Right lobe of liver (tissue), 6 donors: ENCODE measurements at regions not wholly inside any gene's neighbourhood (a gene's known extent, or its start where the extent isn't known, plus 50 kb on each side); places are given as distances from the start of the nearest gene placed in this dataset.

ENCODE experiments used
- ATAC-seq, 4 donors: fragments of 200-7000 bp; cut with Tn5 transposase; one replicate each; pipeline ENCODE4 v1.9.1; 2020; ENCODE audit warnings: mild to moderate bottlenecking in 4 of 4, moderate library complexity in 4 of 4
- DNase-seq, 3 donors: peaks; one replicate each; pipeline ENCODE4 v3.0.0-alpha.2; 2020
- H3K27ac ChIP-seq, 3 donors: fragments of 200-600 bp; one replicate each; pipeline ENCODE4 v1.8.0; 2022
- H3K27me3 ChIP-seq, 2 donors: fragments of 200-600 bp; one replicate each; pipeline ENCODE4 v1.8.0; 2022
- H3K36me3 ChIP-seq, 4 donors: fragments of 200-600 bp; sonication (generic) in 1 of 4; one replicate each; pipeline versions ENCODE4 v1.5.1 to v1.8.0; 2017 to 2022; ENCODE audit warnings: control low read depth in 1 of 4
- H3K4me1 ChIP-seq, 4 donors: fragments of 200-600 bp; sonication (generic) in 1 of 4; one replicate each; pipeline versions ENCODE4 v1.5.1 to v1.8.0; 2017 to 2022; ENCODE audit warnings: control low read depth in 1 of 4
- H3K4me3 ChIP-seq, 3 donors: fragments of 200-600 bp; one replicate each; pipeline ENCODE4 v1.8.0; 2022
- H3K9me3 ChIP-seq, 4 donors: fragments of 200-600 bp; sonication (generic) in 1 of 4; one replicate each; pipeline versions ENCODE4 v1.5.1 to v1.8.0; 2017 to 2022; ENCODE audit warnings: control low read depth in 1 of 4
- POLR2A ChIP-seq: fragments of 450-650 bp; IDR thresholded peaks from one replicate; pipeline ENCODE4 v1.6.1; 2017; ENCODE audit warnings: antibody characterized with exemption, mild to moderate bottlenecking
- WGBS: methylation state at CpG from one replicate; pipeline ENCODE4 v1.1.6; 2018; ENCODE audit warnings: low coverage, low lambda C conversion rate; ENCODE audit not compliant: insufficient coverage; ENCODE audit errors: missing lambda C conversion rate; 5-methylcytosine and 5-hydroxymethylcytosine counted together
- intact Hi-C, 2 donors: fragments of 100-400 bp; cut with DNase I; formaldehyde crosslinking; loops; one replicate each; pipeline versions ENCODE4 v1.11.2 to v1.14.1; 2022
- TF ChIP-seq, protein P1 (sequence below), 4 donors: fragments of 200-600 bp in 3 of 4; fragments of 450-650 bp in 1 of 4; IDR thresholded peaks; one replicate each; pipeline versions ENCODE4 v1.5.1 to v1.8.0; 2016 to 2022; ENCODE audit warnings: antibody characterized with exemption in 4 of 4, mild to moderate bottlenecking in 2 of 4
- donor health status: DM: no; HTN: yes; CAD: no.
- donor health status: DM: no; HTN: no; CAD: no.
- donor health status: DM: no; HTN: no; CAD: no.
- donor health status: DM: no; HTN: yes; CAD: no.
- donor health status: DM: no; HTN: yes; CAD: no.

GRCh38 chr15:96827981-96828380 is 497.5 kb downstream of the NR2F2 start:
- TF ChIP-seq, protein P1, sequence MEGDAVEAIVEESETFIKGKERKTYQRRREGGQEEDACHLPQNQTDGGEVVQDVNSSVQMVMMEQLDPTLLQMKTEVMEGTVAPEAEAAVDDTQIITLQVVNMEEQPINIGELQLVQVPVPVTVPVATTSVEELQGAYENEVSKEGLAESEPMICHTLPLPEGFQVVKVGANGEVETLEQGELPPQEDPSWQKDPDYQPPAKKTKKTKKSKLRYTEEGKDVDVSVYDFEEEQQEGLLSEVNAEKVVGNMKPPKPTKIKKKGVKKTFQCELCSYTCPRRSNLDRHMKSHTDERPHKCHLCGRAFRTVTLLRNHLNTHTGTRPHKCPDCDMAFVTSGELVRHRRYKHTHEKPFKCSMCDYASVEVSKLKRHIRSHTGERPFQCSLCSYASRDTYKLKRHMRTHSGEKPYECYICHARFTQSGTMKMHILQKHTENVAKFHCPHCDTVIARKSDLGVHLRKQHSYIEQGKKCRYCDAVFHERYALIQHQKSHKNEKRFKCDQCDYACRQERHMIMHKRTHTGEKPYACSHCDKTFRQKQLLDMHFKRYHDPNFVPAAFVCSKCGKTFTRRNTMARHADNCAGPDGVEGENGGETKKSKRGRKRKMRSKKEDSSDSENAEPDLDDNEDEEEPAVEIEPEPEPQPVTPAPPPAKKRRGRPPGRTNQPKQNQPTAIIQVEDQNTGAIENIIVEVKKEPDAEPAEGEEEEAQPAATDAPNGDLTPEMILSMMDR (IDR thresholded peaks at IDR 0.05), result no peak
- no peak for TF ChIP-seq POLR2A
- Histone ChIP-seq H3K27me3 (no peaks in the 10 kb centered on the region), H3K4me3 (no peak overlapping the region), H3K9me3 (no peaks in the 10 kb centered on the region), H3K36me3 (no peaks in the 10 kb centered on the region), H3K27ac (no peak overlapping the region), H3K4me1 (no peaks in the 10 kb centered on the region)
- DNase-seq (no peak), ATAC-seq (no peak)
- WGBS, result 55% methylated on average over 8 of the region's 8 CpGs
- intact Hi-C loops, result no loop called here

DNA sequence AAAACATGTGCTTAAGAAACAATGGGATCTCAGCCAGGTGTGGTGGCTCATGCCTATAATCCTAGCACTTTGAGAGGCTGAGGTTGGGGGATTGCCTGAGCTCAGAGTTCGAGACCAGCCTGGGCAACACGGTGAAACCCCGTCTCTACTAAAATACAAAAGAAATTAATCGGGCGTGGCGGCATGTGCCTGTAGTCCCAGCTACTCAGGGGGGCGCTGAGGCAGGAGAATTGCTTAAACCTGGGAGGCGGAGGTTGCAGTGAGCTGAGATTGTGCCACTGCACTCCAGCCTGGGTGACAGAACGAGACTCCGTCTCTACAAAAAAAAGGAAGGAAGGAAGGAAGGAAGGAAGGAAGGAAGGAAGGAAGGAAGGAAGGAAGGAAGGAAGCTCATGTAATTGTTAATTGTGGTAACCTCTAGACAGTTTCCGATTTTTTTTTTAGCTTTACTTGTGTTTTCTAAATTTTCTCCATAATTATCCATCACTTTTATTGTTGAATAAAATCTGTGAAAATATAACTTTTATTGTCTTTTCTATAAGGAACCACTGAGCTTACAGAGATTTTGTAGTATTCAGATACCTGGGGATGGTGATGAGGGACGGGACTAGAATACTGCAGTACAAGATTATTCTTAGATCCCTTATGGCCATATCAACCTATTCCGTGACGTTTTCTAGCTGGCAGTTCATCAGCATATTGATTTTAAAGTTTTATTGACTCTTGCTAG is 506.9 kb downstream of the NR2F2 start:
- Histone ChIP-seq H3K4me1 (no peaks in the 10 kb centered on the region), H3K27ac (no peak overlapping the region), H3K9me3 (no peaks in the 10 kb centered on the region), H3K4me3 (no peak overlapping the region), H3K36me3 (no peaks in the 10 kb centered on the region), H3K27me3 (no peaks in the 10 kb centered on the region)
- WGBS, result 58% methylated on average over 8 of the region's 14 CpGs
- DNase-seq, result no peak
- intact Hi-C loops, result no loop called here
- ATAC-seq, result no peak
- TF ChIP-seq, protein P1 (IDR thresholded peaks at IDR 0.05), result no peak
- TF ChIP-seq POLR2A, result no peak

GRCh38 chr15:96838081-96838480 is 507.6 kb downstream of the NR2F2 start:
- H3K4me3 ChIP-seq, result no peak overlapping the region
- ATAC-seq (no peak), DNase-seq (no peak)
- intact Hi-C loops, result no loop called here
- no peaks in the 10 kb centered on the region for H3K27me3 ChIP-seq
- H3K27ac ChIP-seq, result no peak overlapping the region
- H3K9me3 ChIP-seq, result no peaks in the 10 kb centered on the region
- TF ChIP-seq, protein P1 (IDR thresholded peaks at IDR 0.05), result no peak
- TF ChIP-seq POLR2A, result no peak
- no peaks in the 10 kb centered on the region for H3K36me3 ChIP-seq
- no peaks in the 10 kb centered on the region for H3K4me1 ChIP-seq

- no peak for TF ChIP-seq POLR2A
- TF ChIP-seq, protein P1 (IDR thresholded peaks at IDR 0.05), result no peak
- intact Hi-C loops, result no loop called here
- Histone ChIP-seq H3K27ac (no peak overlapping the region), H3K27me3 (no peaks in the 10 kb centered on the region), H3K9me3 (no peaks in the 10 kb centered on the region), H3K4me3 (no peak overlapping the region), H3K4me1 (no peaks in the 10 kb centered on the region), H3K36me3 (no peaks in the 10 kb centered on the region)
- ATAC-seq, result no peak
- WGBS, result 25% methylated on average over 11 of the region's 11 CpGs
- DNase-seq, result no peak
These were observed 518.9 kb downstream of the NR2F2 start for GRCh38 chr15:96849271-96849900.
